Smooth muscle cell (in vitro differentiated cells): ENCODE measurements at regions not wholly inside any gene's neighbourhood (a gene's known extent, or its start where the extent isn't known, plus 50 kb on each side); places are given as distances from the start of the nearest gene placed in this dataset.

Source experiments
- DNase-seq: peaks from one replicate; lab custom pipeline; 2025; ENCODE audit not compliant: unreplicated experiment; lab: John Stamatoyannopoulos, UW
- H2AFZ ChIP-seq: fragments of 200-600 bp; sonication (generic); 2 replicates; pipeline ENCODE4 v1.6.0; 2016; ENCODE audit warnings: antibody characterized with exemption, low read depth, mild to moderate bottlenecking
- H3F3A ChIP-seq: fragments of 200-600 bp; sonication (generic); 2 replicates; pipeline ENCODE4 v1.6.0; 2017; ENCODE audit warnings: antibody characterized with exemption, low read depth
- H3K27ac ChIP-seq: fragments of 200-600 bp; sonication (generic); 2 replicates; pipeline ENCODE4 v1.5.1; 2016; ENCODE audit warnings: low read depth, mild to moderate bottlenecking
- H3K27me3 ChIP-seq: fragments of 200-600 bp; sonication (generic); 2 replicates; pipeline ENCODE4 v1.6.1; 2016; ENCODE audit warnings: low read depth, mild to moderate bottlenecking
- H3K36me3 ChIP-seq: fragments of 200-600 bp; sonication (generic); 2 replicates; pipeline ENCODE4 v1.5.1; 2016; ENCODE audit warnings: low read depth
- H3K4me1 ChIP-seq: fragments of 200-600 bp; sonication (generic); 2 replicates; pipeline ENCODE4 v1.5.1; 2016; ENCODE audit warnings: low read depth
- H3K4me2 ChIP-seq: fragments of 200-600 bp; sonication (generic); 2 replicates; pipeline ENCODE4 v1.6.0; 2016; ENCODE audit warnings: mild to moderate bottlenecking
- H3K4me3 ChIP-seq: fragments of 200-600 bp; sonication (generic); 2 replicates; pipeline ENCODE4 v1.5.1; 2016; ENCODE audit warnings: mild to moderate bottlenecking
- H3K79me2 ChIP-seq: fragments of 200-600 bp; sonication (generic); 2 replicates; pipeline ENCODE4 v1.6.0; 2016; ENCODE audit warnings: low read depth, mild to moderate bottlenecking
- H3K9ac ChIP-seq: fragments of 200-600 bp; sonication (generic); 2 replicates; pipeline ENCODE4 v1.6.0; 2016; ENCODE audit warnings: low read depth
- H3K9me3 ChIP-seq: fragments of 200-600 bp; sonication (generic); replicated peaks from 2 replicates; pipeline ENCODE4 v1.5.1; 2016; ENCODE audit warnings: low read depth
- H4K20me1 ChIP-seq: fragments of 200-600 bp; sonication (generic); 2 replicates; pipeline ENCODE4 v1.6.0; 2016; ENCODE audit warnings: low read depth
- CTCF ChIP-seq: fragments of 200-600 bp; sonication (generic); IDR thresholded peaks from 2 replicates; pipeline ENCODE4 v1.5.1; 2017; ENCODE audit warnings: borderline replicate concordance, mild to moderate bottlenecking, antibody characterized with exemption; ENCODE audit not compliant: insufficient read depth, poor library complexity, severe bottlenecking
- WGBS: methylation state at CpG from one replicate; pipeline ENCODE4 v1.1.7; 2016; ENCODE audit warnings: low lambda C conversion rate; 5-methylcytosine and 5-hydroxymethylcytosine counted together

DNA sequence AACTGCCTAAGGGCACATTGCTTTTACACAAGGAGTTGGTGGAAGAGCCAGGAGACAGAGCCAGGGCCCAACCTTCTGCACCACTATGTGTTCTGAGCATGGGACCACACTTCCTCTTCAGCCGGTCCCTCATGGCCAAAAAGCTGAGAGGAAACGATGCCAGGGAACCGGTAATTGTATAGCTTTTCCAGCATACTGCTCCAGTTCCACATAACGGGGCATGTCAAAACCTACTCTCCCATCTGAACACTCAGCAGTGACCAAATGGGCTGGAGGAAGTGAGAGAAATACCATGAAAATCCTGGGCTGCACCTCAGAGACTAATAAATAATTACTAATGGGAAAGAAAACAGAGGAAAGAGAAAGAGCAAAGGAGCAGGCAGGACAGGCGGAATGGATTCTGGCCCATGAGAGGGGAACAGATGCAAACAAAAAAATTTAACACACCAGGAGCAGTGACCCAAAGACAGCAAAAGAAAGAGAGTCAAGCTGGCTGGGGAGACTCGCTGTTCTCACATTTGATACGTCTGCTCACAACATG lies 52.0 kb upstream of the BMP2 start:
- no peaks in the 10 kb centered on the region for H3K27me3 ChIP-seq
- no peak overlapping the region for H3K4me3 ChIP-seq
- 90% methylated on average over 7 of the region's 7 CpGs for WGBS
- no peaks in the 10 kb centered on the region for H3K9me3 ChIP-seq
- no peak overlapping the region for H2AFZ ChIP-seq
- DNase-seq: no peak
- H3K9ac ChIP-seq: no peak overlapping the region
- no peak overlapping the region for H3K4me2 ChIP-seq
- H3K27ac ChIP-seq: no peak overlapping the region
- no peaks in the 10 kb centered on the region for H4K20me1 ChIP-seq
- H3K79me2 ChIP-seq: no peaks in the 10 kb centered on the region
- no peaks in the 10 kb centered on the region for H3K4me1 ChIP-seq
- H3F3A ChIP-seq: no peaks in the 10 kb centered on the region
- no peak for TF ChIP-seq CTCF
- no peaks in the 10 kb centered on the region for H3K36me3 ChIP-seq

- H3K9ac ChIP-seq: no peak overlapping the region
- H3K4me1 ChIP-seq: no peaks in the 10 kb centered on the region
- no peak for DNase-seq
- no peak overlapping the region for H3K4me3 ChIP-seq
- H3K27me3 ChIP-seq: no peaks in the 10 kb centered on the region
- H4K20me1 ChIP-seq: no peaks in the 10 kb centered on the region
- no peak for TF ChIP-seq CTCF
- H2AFZ ChIP-seq: no peak overlapping the region
- 95% methylated on average over 5 of the region's 5 CpGs for WGBS
- no peak overlapping the region for H3K4me2 ChIP-seq
- no peaks in the 10 kb centered on the region for H3K9me3 ChIP-seq
- H3K79me2 ChIP-seq: no peaks in the 10 kb centered on the region
- no peaks in the 10 kb centered on the region for H3K36me3 ChIP-seq
- no peak overlapping the region for H3K27ac ChIP-seq
- H3F3A ChIP-seq: no peaks in the 10 kb centered on the region
Measured at GRCh38 chr20:6714279-6714711, 53.2 kb upstream of the BMP2 start.

- no peaks in the 10 kb centered on the region for H3K27me3 ChIP-seq
- H3K4me1 ChIP-seq: no peaks in the 10 kb centered on the region
- no peak for DNase-seq
- H3K4me3 ChIP-seq: no peak overlapping the region
- no peaks in the 10 kb centered on the region for H3K79me2 ChIP-seq
- H3K4me2 ChIP-seq: no peak overlapping the region
- 90% methylated on average over 12 of the region's 12 CpGs for WGBS
- no peaks in the 10 kb centered on the region for H3F3A ChIP-seq
- H3K9ac ChIP-seq: no peak overlapping the region
- H4K20me1 ChIP-seq: no peaks in the 10 kb centered on the region
- no peak overlapping the region for H3K27ac ChIP-seq
- TF ChIP-seq CTCF: no peak
- no peak overlapping the region for H2AFZ ChIP-seq
- no peaks in the 10 kb centered on the region for H3K36me3 ChIP-seq
- H3K9me3 ChIP-seq: no peaks in the 10 kb centered on the region
Measured at GRCh38 chr20:6711951-6712649, 55.4 kb upstream of the BMP2 start.
